Adrenal gland (tissue), 5 donors: ENCODE measurements at regions not wholly inside any gene's neighbourhood (a gene's known extent, or its start where the extent isn't known, plus 50 kb on each side); places are given as distances from the start of the nearest gene placed in this dataset.

Experiments
- POLR2A ChIP-seq, 2 donors: fragments of 450-650 bp; IDR thresholded peaks; one replicate each; pipeline ENCODE4 v1.6.1; 2017; ENCODE audit warnings: antibody characterized with exemption in 2 of 2, mild to moderate bottlenecking in 2 of 2, moderate library complexity in 1 of 2
- TF ChIP-seq, protein P1 (sequence below), 6 experiments: fragments of 450-650 bp in 4 of 6; fragments of 200-600 bp in 2 of 6; sonication (generic) in 1 of 6; IDR thresholded peaks; 1 replicate in 5 of 6; 2 replicates in 1 of 6; pipeline versions ENCODE4 v1.5.1 to v1.8.0; 2016 to 2021; ENCODE audit warnings: antibody characterized with exemption in 6 of 6, mild to moderate bottlenecking in 2 of 6, moderate library complexity in 1 of 6
- donor health status: DM: no; HTN: no; CAD: no.

DNA sequence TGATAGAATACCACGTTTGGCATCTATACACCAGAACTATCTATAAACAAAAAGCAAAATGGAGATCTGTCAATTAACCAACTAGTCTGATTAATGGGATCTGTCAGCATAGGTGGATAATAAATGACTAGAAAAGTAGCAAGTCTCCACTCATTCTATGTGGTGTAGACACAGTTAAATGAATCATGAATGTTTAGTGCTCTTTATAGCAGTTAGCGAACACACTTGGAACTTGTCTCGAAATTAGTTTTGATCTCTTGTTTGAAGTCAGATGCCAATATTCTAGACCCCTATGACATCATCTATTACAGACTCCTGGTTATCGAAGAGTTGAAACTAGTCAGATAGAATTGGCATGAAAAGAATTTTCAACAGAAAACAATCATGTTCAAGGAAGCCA lies 259.7 kb downstream of the AHR start:
- TF ChIP-seq, protein P1, sequence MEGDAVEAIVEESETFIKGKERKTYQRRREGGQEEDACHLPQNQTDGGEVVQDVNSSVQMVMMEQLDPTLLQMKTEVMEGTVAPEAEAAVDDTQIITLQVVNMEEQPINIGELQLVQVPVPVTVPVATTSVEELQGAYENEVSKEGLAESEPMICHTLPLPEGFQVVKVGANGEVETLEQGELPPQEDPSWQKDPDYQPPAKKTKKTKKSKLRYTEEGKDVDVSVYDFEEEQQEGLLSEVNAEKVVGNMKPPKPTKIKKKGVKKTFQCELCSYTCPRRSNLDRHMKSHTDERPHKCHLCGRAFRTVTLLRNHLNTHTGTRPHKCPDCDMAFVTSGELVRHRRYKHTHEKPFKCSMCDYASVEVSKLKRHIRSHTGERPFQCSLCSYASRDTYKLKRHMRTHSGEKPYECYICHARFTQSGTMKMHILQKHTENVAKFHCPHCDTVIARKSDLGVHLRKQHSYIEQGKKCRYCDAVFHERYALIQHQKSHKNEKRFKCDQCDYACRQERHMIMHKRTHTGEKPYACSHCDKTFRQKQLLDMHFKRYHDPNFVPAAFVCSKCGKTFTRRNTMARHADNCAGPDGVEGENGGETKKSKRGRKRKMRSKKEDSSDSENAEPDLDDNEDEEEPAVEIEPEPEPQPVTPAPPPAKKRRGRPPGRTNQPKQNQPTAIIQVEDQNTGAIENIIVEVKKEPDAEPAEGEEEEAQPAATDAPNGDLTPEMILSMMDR (IDR thresholded peaks at IDR 0.05): no peak
- TF ChIP-seq POLR2A (IDR thresholded peaks at IDR 0.05): no peak
